GM12878 (cell line): ENCODE measurements at regions not wholly inside any gene's neighbourhood (a gene's known extent, or its start where the extent isn't known, plus 50 kb on each side); places are given as distances from the start of the nearest gene placed in this dataset.

Experiments
- ATAC-seq: fragments of 200-7000 bp; cut with Tn5 transposase; 3 replicates; pipeline ENCODE4 v1.9.1; 2020; ENCODE audit warnings: mild to moderate bottlenecking, moderate library complexity
- BruUV-seq: library from RNA; stranded (reverse); fragments of 400-500 nt; replicated peaks from 2 replicates; lab custom pipeline; 2021; lab: Mats Ljungman, UMichigan
- CTCF ChIA-PET: fragments of 300-600 bp; sonication (Branson Sonifier 250); formaldehyde crosslinking; extraction: SDS; loops from one replicate; lab custom pipeline; 2021; ENCODE audit warnings: inconsistent platforms; lab: Yijun Ruan, JAX
- POLR2A ChIA-PET: fragments of 350-600 bp; formaldehyde crosslinking; extraction: SDS; loops from one replicate; lab custom pipeline; 2021; ENCODE audit warnings: inconsistent platforms; lab: Charles Lee
- RAD21 ChIA-PET: fragments of 300-600 bp; sonication (Branson Sonifier 250); formaldehyde crosslinking; loops from one replicate; lab custom pipeline; 2023; ENCODE audit warnings: antibody characterized with exemption; ENCODE audit not compliant: unreplicated experiment; lab: Charles Lee
- SMC1A ChIA-PET: fragments of 300-600 bp; sonication (Branson Sonifier 250); formaldehyde crosslinking; loops from one replicate; lab custom pipeline; 2023; ENCODE audit not compliant: unreplicated experiment, uncharacterized antibody; lab: Charles Lee
- DNase-seq: peaks from one replicate; pipeline ENCODE4 v3.0.0-alpha.2; 2011; ENCODE audit warnings: low read depth, low spot score
- FAIRE-seq: peaks from 3 replicates; lab custom pipeline; 2011; peaks lifted over from hg19 to GRCh38; lab: Jason Lieb, UNC
- H2AFZ ChIP-seq: 2 replicates; pipeline ENCODE4 v1.6.0; 2011; ENCODE audit warnings: low read depth, low read length, control low read depth; ENCODE audit not compliant: control insufficient read depth
- H3K27ac ChIP-seq: 2 replicates; pipeline ENCODE4 v1.5.1; 2011; ENCODE audit warnings: control low read depth; ENCODE audit not compliant: control insufficient read depth, insufficient read depth
- H3K27me3 ChIP-seq, 2 experiments: replicated peaks in 1 of 2; 2 replicates each; pipeline versions ENCODE4 v1.6.0 to v1.6.1; 2011; ENCODE audit warnings: low read length in 1 of 2; ENCODE audit not compliant: control insufficient read depth in 2 of 2, insufficient read depth in 2 of 2
- H3K36me3 ChIP-seq, 2 experiments: 2 replicates each; pipeline ENCODE4 v1.5.1; 2011; ENCODE audit warnings: low read length in 1 of 2; ENCODE audit not compliant: control insufficient read depth in 2 of 2, insufficient read depth in 2 of 2
- H3K4me1 ChIP-seq: 2 replicates; pipeline ENCODE4 v1.6.1; 2011; ENCODE audit warnings: mild to moderate bottlenecking, low read length, moderate library complexity, mixed read lengths; ENCODE audit not compliant: control insufficient read depth, insufficient read depth
- H3K4me2 ChIP-seq: 2 replicates; pipeline ENCODE4 v1.6.0; 2011; ENCODE audit warnings: control low read depth; ENCODE audit not compliant: control insufficient read depth, insufficient read depth
- H3K4me3 ChIP-seq: fragments of 200-600 bp; sonication (generic); 2 replicates; pipeline ENCODE4 v1.5.1; 2016
- H3K79me2 ChIP-seq: 2 replicates; pipeline ENCODE4 v1.6.0; 2011; ENCODE audit warnings: low read length; ENCODE audit not compliant: control insufficient read depth, insufficient read depth
- H3K9ac ChIP-seq: 2 replicates; pipeline ENCODE4 v1.8.0; 2011; ENCODE audit warnings: low read length, control low read depth, mixed read lengths; ENCODE audit not compliant: control insufficient read depth, insufficient read depth
- H3K9me3 ChIP-seq: replicated peaks from 3 replicates; pipeline ENCODE4 v1.5.1; 2011; ENCODE audit warnings: mild to moderate bottlenecking, low read length; ENCODE audit not compliant: control insufficient read depth, insufficient read depth
- H4K20me1 ChIP-seq: 2 replicates; pipeline ENCODE4 v1.6.0; 2011; ENCODE audit not compliant: control insufficient read depth, insufficient read depth
- IKZF2 ChIP-seq, 2 experiments: fragments of 450-650 bp; IDR thresholded peaks; 2 replicates each; pipeline ENCODE4 v1.6.1; 2017; ENCODE audit warnings: mild to moderate bottlenecking in 2 of 2, moderate library complexity in 2 of 2
- SIX5 ChIP-seq: IDR thresholded peaks from 2 replicates; pipeline ENCODE4 v1.6.1; 2011; ENCODE audit warnings: mild to moderate bottlenecking, low read depth, low read length, moderate library complexity; ENCODE audit not compliant: severe bottlenecking
- ZNF592 ChIP-seq: fragments of 450-650 bp; IDR thresholded peaks from 2 replicates; pipeline ENCODE4 v1.6.1; 2017; ENCODE audit warnings: mild to moderate bottlenecking, moderate library complexity
- WGBS: methylation state at CpG from one replicate; pipeline ENCODE4 v1.1.6; 2016; ENCODE audit warnings: low lambda C conversion rate; ENCODE audit not compliant: insufficient replicate concordance, insufficient coverage; ENCODE audit errors: missing lambda C conversion rate; 5-methylcytosine and 5-hydroxymethylcytosine counted together
- in situ Hi-C: fragments of 300-500 bp; cut with MboI; formaldehyde crosslinking; loops from 9 replicates; pipeline ENCODE4 v1.14.3; 2018; ENCODE audit warnings: mixed read lengths
- intact Hi-C: fragments of 100-400 bp; cut with micrococcal nuclease; formaldehyde crosslinking; loops from one replicate; pipeline ENCODE4 v1.14.2; 2022; ENCODE audit not compliant: unreplicated experiment
- TF ChIP-seq, protein P1 (sequence below), 3 experiments: IDR thresholded peaks in 2 of 3; conservative IDR thresholded peaks in 1 of 3; 2 replicates each; pipeline ENCODE4 v1.5.1; 2011; ENCODE audit warnings: low read depth in 3 of 3, low read length in 3 of 3, mild to moderate bottlenecking in 3 of 3, control low read depth in 2 of 3, moderate library complexity in 2 of 3, inconsistent platforms in 1 of 3, mixed read lengths in 1 of 3; ENCODE audit not compliant: control insufficient read depth in 2 of 3, insufficient read depth in 1 of 3; ENCODE audit errors: extremely low read depth in 1 of 3

DNA sequence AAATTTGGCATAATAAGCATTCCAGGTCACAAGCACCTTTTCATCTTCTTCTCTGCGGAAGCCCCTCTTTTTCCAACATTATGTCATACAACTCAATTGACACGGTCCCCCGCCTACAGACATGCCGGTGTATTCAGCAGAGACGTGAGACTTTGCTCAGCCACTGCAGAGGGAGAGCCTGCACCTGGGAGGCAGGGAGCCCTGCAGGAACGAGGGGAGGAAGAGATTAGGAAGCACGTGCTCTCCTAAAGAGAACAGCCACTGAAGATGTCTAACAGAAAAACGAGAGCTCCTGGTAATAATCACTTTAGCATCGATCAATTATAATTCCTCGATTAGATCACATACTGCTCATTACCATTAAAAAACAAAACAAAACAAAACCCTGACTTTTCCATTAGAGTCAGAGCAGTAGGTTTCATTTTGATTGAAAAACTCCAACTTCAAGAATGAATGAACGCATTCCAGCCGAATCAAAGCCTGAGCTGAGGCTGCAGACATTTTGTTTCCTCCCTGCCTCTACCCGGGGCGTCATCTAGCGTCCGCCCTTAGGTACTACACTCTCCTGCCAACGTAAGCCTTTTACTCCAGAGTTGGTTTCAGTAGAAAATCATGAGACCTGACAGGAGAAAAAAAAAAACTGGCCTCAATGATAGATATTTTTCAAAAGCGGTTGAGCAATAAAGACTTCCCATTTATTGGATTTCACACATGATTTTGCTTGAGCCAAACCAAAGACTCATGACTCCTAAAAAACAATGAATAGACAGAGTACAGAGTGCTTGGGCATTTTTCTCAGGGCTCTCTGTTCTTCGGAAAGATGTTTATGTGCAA is 194.5 kb downstream of the KATNAL1 start (continued):
- no peak for TF ChIP-seq ZNF592
- TF ChIP-seq IKZF2 (IDR thresholded peaks at IDR 0.05) = no peak

GRCh38 chr13:30111810-30112209 is 195.5 kb downstream of the KATNAL1 start:
- no TSS peak for BruUV-seq
- RAD21 ChIA-PET = interaction anchor here (0.8 to 8.5 kb wide), 13 partner anchors 174 to 401 kb away, joined by 3 to 163 read pairs (median 5); no protein-coding TSS in a partner anchor
- SMC1A ChIA-PET = interaction anchor here (0.7 to 7.7 kb wide), 16 partner anchors 8 to 604 kb away, joined by 3 to 165 read pairs (median 6); partner anchors contain the start of gene UBL3
- peak; percentile 33 for ATAC-seq
- intact Hi-C loops = loop anchor here (2.0 kb wide), 1 partner anchor 175 kb away; no protein-coding TSS in a partner anchor
- no peak overlapping the region for H2AFZ ChIP-seq
- TF ChIP-seq, protein P1, sequence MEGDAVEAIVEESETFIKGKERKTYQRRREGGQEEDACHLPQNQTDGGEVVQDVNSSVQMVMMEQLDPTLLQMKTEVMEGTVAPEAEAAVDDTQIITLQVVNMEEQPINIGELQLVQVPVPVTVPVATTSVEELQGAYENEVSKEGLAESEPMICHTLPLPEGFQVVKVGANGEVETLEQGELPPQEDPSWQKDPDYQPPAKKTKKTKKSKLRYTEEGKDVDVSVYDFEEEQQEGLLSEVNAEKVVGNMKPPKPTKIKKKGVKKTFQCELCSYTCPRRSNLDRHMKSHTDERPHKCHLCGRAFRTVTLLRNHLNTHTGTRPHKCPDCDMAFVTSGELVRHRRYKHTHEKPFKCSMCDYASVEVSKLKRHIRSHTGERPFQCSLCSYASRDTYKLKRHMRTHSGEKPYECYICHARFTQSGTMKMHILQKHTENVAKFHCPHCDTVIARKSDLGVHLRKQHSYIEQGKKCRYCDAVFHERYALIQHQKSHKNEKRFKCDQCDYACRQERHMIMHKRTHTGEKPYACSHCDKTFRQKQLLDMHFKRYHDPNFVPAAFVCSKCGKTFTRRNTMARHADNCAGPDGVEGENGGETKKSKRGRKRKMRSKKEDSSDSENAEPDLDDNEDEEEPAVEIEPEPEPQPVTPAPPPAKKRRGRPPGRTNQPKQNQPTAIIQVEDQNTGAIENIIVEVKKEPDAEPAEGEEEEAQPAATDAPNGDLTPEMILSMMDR (IDR thresholded peaks at IDR 0.05 in 2 of 3, conservative IDR thresholded peaks at IDR 0.05 in 1 of 3; ENCODE audit: control insufficient read depth in 2 of 3, extremely low read depth in 1 of 3, insufficient read depth in 1 of 3, low read depth in 3 of 3, low read length in 3 of 3) = peak; percentile 17 to 43 (median 38); a peak in 4 of 6 replicates
- TF ChIP-seq SIX5 = no peak
- no peaks in the 10 kb centered on the region for H4K20me1 ChIP-seq
- CTCF ChIA-PET = interaction anchor here (0.6 to 8.9 kb wide), 30 partner anchors 7 to 605 kb away, joined by 3 to 286 read pairs (median 5); no protein-coding TSS in a partner anchor
- H3K4me3 ChIP-seq = no peak overlapping the region
- H3K36me3 ChIP-seq = no peaks in the 10 kb centered on the region
- no peak overlapping the region for H3K27ac ChIP-seq
- POLR2A ChIA-PET = no interaction called here
- H3K27me3 ChIP-seq = no peaks in the 10 kb centered on the region
- 67% methylated on average over 5 of the region's 5 CpGs for WGBS
- H3K9ac ChIP-seq = no peak overlapping the region
- no peaks in the 10 kb centered on the region for H3K79me2 ChIP-seq
- no peak for FAIRE-seq
- no peak for DNase-seq
- no peaks in the 10 kb centered on the region for H3K9me3 ChIP-seq
- no peak overlapping the region for H3K4me2 ChIP-seq
- in situ Hi-C loops = no loop called here
- H3K4me1 ChIP-seq = peaks cover 9% of the 10 kb centered on the region; the same call in 1 of the 2 replicates
